H1 (cell line): ENCODE measurements at regions not wholly inside any gene's neighbourhood (a gene's known extent, or its start where the extent isn't known, plus 50 kb on each side); places are given as distances from the start of the nearest gene placed in this dataset.

Experiments
- CTCF ChIA-PET: fragments of 300-600 bp; sonication (Branson Sonifier 250); formaldehyde crosslinking; loops from one replicate; lab custom pipeline; 2021; ENCODE audit not compliant: partially characterized antibody; lab: Charles Lee
- POLR2A ChIA-PET: fragments of 300-600 bp; sonication (Branson Sonifier 250); formaldehyde crosslinking; loops from one replicate; lab custom pipeline; 2021; ENCODE audit warnings: inconsistent platforms; ENCODE audit not compliant: partially characterized antibody; lab: Charles Lee
- DNase-seq, 2 experiments: peaks; one replicate each; pipeline versions ENCODE4 v3.0.0 to v3.0.0-alpha.2; 2010 to 2022; ENCODE audit warnings: low spot score in 2 of 2, low read depth in 1 of 2, mixed read lengths in 1 of 2
- FAIRE-seq: peaks from 2 replicates; lab custom pipeline; 2011; peaks lifted over from hg19 to GRCh38; lab: Jason Lieb, UNC
- H2AFZ ChIP-seq: 2 replicates; pipeline ENCODE4 v1.8.1; 2012; ENCODE audit warnings: low read length, inconsistent platforms
- H2AK5ac ChIP-seq: 2 replicates; pipeline ENCODE4 v1.6.1; 2013; ENCODE audit warnings: low read depth, low read length
- H2BK120ac ChIP-seq: replicated peaks from 2 replicates; pipeline ENCODE3; 2013; ENCODE audit warnings: low read depth, low read length, inconsistent platforms
- H2BK12ac ChIP-seq: 2 replicates; pipeline ENCODE4 v1.6.1; 2013; ENCODE audit warnings: low read depth, low read length
- H2BK15ac ChIP-seq: 2 replicates; pipeline ENCODE4 v1.6.1; 2013; ENCODE audit warnings: low read length
- H2BK20ac ChIP-seq: 2 replicates; pipeline ENCODE4 v1.6.1; 2013; ENCODE audit warnings: low read length
- H2BK5ac ChIP-seq: 2 replicates; pipeline ENCODE4 v1.6.1; 2013; ENCODE audit warnings: low read depth, low read length
- H3K14ac ChIP-seq: 2 replicates; pipeline ENCODE4 v1.6.1; 2013; ENCODE audit warnings: inconsistent platforms; ENCODE audit not compliant: insufficient read length
- H3K18ac ChIP-seq: 2 replicates; pipeline ENCODE4 v1.6.1; 2013; ENCODE audit warnings: low read length; ENCODE audit errors: extremely low read depth
- H3K23ac ChIP-seq: 2 replicates; pipeline ENCODE4 v1.6.1; 2013; ENCODE audit warnings: inconsistent platforms; ENCODE audit not compliant: insufficient read length
- H3K23me2 ChIP-seq: 2 replicates; pipeline ENCODE4 v1.6.1; 2013; ENCODE audit warnings: low read depth, low read length
- H3K27ac ChIP-seq: 2 replicates; pipeline ENCODE4 v1.6.1; 2011; ENCODE audit warnings: low read depth, low read length, inconsistent platforms
- H3K27me3 ChIP-seq, 4 experiments: replicated peaks in 1 of 4; 1 replicate in 1 of 4; 2 replicates in 3 of 4; pipeline versions ENCODE4 v1.6.1 to v1.8.1; 2011 to 2013; ENCODE audit warnings: low read length in 3 of 4, mild to moderate bottlenecking in 3 of 4, inconsistent platforms in 2 of 4, mixed read lengths in 2 of 4, moderate library complexity in 1 of 4; ENCODE audit not compliant: control insufficient read depth in 3 of 4, insufficient read depth in 3 of 4; ENCODE audit errors: extremely low read depth in 1 of 4
- H3K36me3 ChIP-seq, 4 experiments: 2 replicates each; pipeline versions ENCODE4 v1.6.1 to v1.8.1; 2011 to 2013; ENCODE audit warnings: mild to moderate bottlenecking in 4 of 4, low read length in 3 of 4, moderate library complexity in 2 of 4, control low read depth in 1 of 4, inconsistent platforms in 1 of 4; ENCODE audit not compliant: insufficient read depth in 4 of 4, control insufficient read depth in 2 of 4
- H3K4ac ChIP-seq: replicated peaks from 2 replicates; pipeline ENCODE3; 2013; ENCODE audit warnings: low read length, low read depth, mixed read lengths, inconsistent platforms; ENCODE audit not compliant: insufficient read length
- H3K4me1 ChIP-seq, 4 experiments: replicated peaks in 1 of 4; 1 replicate in 1 of 4; 2 replicates in 3 of 4; pipeline versions ENCODE4 v1.6.1 to v1.8.1; 2011 to 2013; ENCODE audit warnings: low read length in 3 of 4, inconsistent platforms in 2 of 4, mixed read lengths in 1 of 4; ENCODE audit not compliant: insufficient read depth in 4 of 4, control insufficient read depth in 3 of 4
- H3K4me2 ChIP-seq, 2 experiments: 2 replicates each; pipeline versions ENCODE4 v1.6.1 to v1.8.1; 2011 to 2013; ENCODE audit warnings: low read depth in 2 of 2, low read length in 2 of 2, control low read depth in 1 of 2, inconsistent platforms in 1 of 2, mild to moderate bottlenecking in 1 of 2; ENCODE audit not compliant: insufficient read depth in 1 of 2
- H3K4me3 ChIP-seq, 4 experiments: fragments of 200-600, 300-600 bp in 1 of 4; sonication (generic), shearing (Covaris generic), sonication (Bioruptor Twin) in 1 of 4; 2 replicates each; pipeline versions ENCODE4 v1.5.1 to v1.8.1; 2011 to 2016; ENCODE audit warnings: low read length in 4 of 4, low read depth in 3 of 4, control low read depth in 2 of 4, inconsistent platforms in 2 of 4, mild to moderate bottlenecking in 2 of 4, mixed read lengths in 1 of 4, moderate library complexity in 1 of 4; ENCODE audit not compliant: insufficient read depth in 2 of 4; ENCODE audit errors: extremely low read depth in 1 of 4
- H3K56ac ChIP-seq: replicated peaks from 2 replicates; pipeline ENCODE3; 2013; ENCODE audit warnings: low read depth, mild to moderate bottlenecking, mixed read lengths, low read length, inconsistent platforms; ENCODE audit not compliant: insufficient read length
- H3K79me1 ChIP-seq: 2 replicates; pipeline ENCODE4 v1.6.1; 2013; ENCODE audit warnings: low read depth, low read length, control low read depth
- H3K79me2 ChIP-seq, 2 experiments: 2 replicates each; pipeline versions ENCODE4 v1.6.1 to v1.8.1; 2012 to 2013; ENCODE audit warnings: low read length in 2 of 2, mild to moderate bottlenecking in 2 of 2, inconsistent platforms in 1 of 2; ENCODE audit not compliant: insufficient read depth in 2 of 2, control insufficient read depth in 1 of 2
- H3K9ac ChIP-seq, 4 experiments: replicated peaks in 1 of 4; 1 replicate in 1 of 4; 2 replicates in 3 of 4; pipeline versions ENCODE4 v1.6.1 to v1.8.1; 2011 to 2013; ENCODE audit warnings: low read depth in 3 of 4, low read length in 3 of 4, control low read depth in 2 of 4, mild to moderate bottlenecking in 2 of 4, moderate library complexity in 2 of 4, inconsistent platforms in 1 of 4; ENCODE audit errors: extremely low read depth in 1 of 4
- H3K9me3 ChIP-seq, 2 experiments: 2 replicates each; pipeline versions ENCODE4 v1.6.1 to v1.8.1; 2012 to 2013; ENCODE audit warnings: mild to moderate bottlenecking in 2 of 2, moderate library complexity in 2 of 2, control low read depth in 1 of 2, inconsistent platforms in 1 of 2, low read depth in 1 of 2, low read length in 1 of 2, mixed read lengths in 1 of 2; ENCODE audit not compliant: insufficient read depth in 2 of 2
- H4K20me1 ChIP-seq, 2 experiments: replicated peaks in 1 of 2; 2 replicates each; pipeline versions ENCODE3 to v1.8.1; 2011 to 2013; ENCODE audit warnings: inconsistent platforms in 2 of 2, low read length in 2 of 2, mild to moderate bottlenecking in 1 of 2; ENCODE audit not compliant: insufficient read depth in 2 of 2, control insufficient read depth in 1 of 2
- H4K5ac ChIP-seq: 2 replicates; pipeline ENCODE4 v1.6.1; 2013; ENCODE audit warnings: low read length, low read depth, mixed read lengths, inconsistent platforms; ENCODE audit not compliant: insufficient read length
- H4K8ac ChIP-seq: 2 replicates; pipeline ENCODE4 v1.8.0; 2013; ENCODE audit warnings: mild to moderate bottlenecking, moderate library complexity, low read length, inconsistent platforms; ENCODE audit not compliant: insufficient read depth; ENCODE audit errors: extremely low read depth
- H4K91ac ChIP-seq: replicated peaks from 2 replicates; pipeline ENCODE3; 2013; ENCODE audit warnings: low read length, mixed read lengths, inconsistent platforms; ENCODE audit not compliant: insufficient read length
- EP300 ChIP-seq, 2 experiments: IDR thresholded peaks; 1 replicate in 1 of 2; 2 replicates in 1 of 2; pipeline ENCODE4 v1.6.1; 2011 to 2012; ENCODE audit warnings: low read depth in 2 of 2, low read length in 2 of 2, mild to moderate bottlenecking in 2 of 2, borderline replicate concordance in 1 of 2, inconsistent platforms in 1 of 2, moderate library complexity in 1 of 2
- RBBP5 ChIP-seq: IDR thresholded peaks from 2 replicates; pipeline ENCODE4 v1.7.1; 2012; ENCODE audit warnings: low read depth, mild to moderate bottlenecking, inconsistent platforms, low read length, moderate library complexity, borderline replicate concordance
- SIX5 ChIP-seq: IDR thresholded peaks from 2 replicates; pipeline ENCODE4 v1.6.1; 2011; ENCODE audit warnings: mild to moderate bottlenecking, low read depth, low read length
- TCF12 ChIP-seq: IDR thresholded peaks from 2 replicates; pipeline ENCODE4 v1.6.1; 2011; ENCODE audit warnings: low read depth, mild to moderate bottlenecking, low read length
- ZNF274 ChIP-seq: IDR thresholded peaks from 2 replicates; pipeline ENCODE4 v1.7.0; 2012; ENCODE audit warnings: low read length, borderline replicate concordance; ENCODE audit errors: extremely low read depth
- WGBS, 2 experiments: shearing (Covaris generic) in 1 of 2; methylation state at CpG; one replicate each; pipeline versions ENCODE4 v1.1.6 to v1.1.7; 2013 to 2015; ENCODE audit warnings: low lambda C conversion rate in 2 of 2, mixed read lengths in 2 of 2, inconsistent platforms in 1 of 2, low coverage in 1 of 2, missing lambda C conversion rate in 1 of 2; ENCODE audit not compliant: insufficient replicate concordance in 2 of 2, insufficient coverage in 1 of 2, insufficient read length in 1 of 2; ENCODE audit errors: extremely low coverage in 1 of 2, missing lambda C conversion rate in 1 of 2; 5-methylcytosine and 5-hydroxymethylcytosine counted together

GRCh38 chrX:13897566-13897965 lies 80.7 kb upstream of the GPM6B start:
- 91% methylated on average over 4 of the region's 4 CpGs; no CpG with 5 or more reads in 1 of the 2 experiments for WGBS, 2 experiments
- Histone ChIP-seq H3K18ac (no peak overlapping the region), H4K20me1 (no peaks in the 10 kb centered on the region), H3K36me3 (no peaks in the 10 kb centered on the region), H3K79me1 (no peaks in the 10 kb centered on the region), H3K4me1 (peaks cover 0 to 4% (median under 1%) of the 10 kb centered on the region in 4 experiments; a peak in 2 of 7 replicates), H3K14ac (no peak overlapping the region), H2BK12ac (no peak overlapping the region), H3K4me2 (no peak overlapping the region), H2AK5ac (no peak overlapping the region), H3K9me3 (no peaks in the 10 kb centered on the region), H3K27me3 (no peaks in the 10 kb centered on the region), H3K27ac (no peak overlapping the region), H3K9ac (no peak overlapping the region), H3K56ac (no peak overlapping the region), H2BK15ac (no peak overlapping the region), H3K4me3 (no peak overlapping the region), H2BK20ac (no peak overlapping the region), H2BK5ac (no peak overlapping the region), H2AFZ (no peak overlapping the region), H4K91ac (no peak overlapping the region), H2BK120ac (no peak overlapping the region), H3K23ac (no peak overlapping the region), H3K23me2 (no peaks in the 10 kb centered on the region), H4K5ac (no peak overlapping the region), H4K8ac (no peak overlapping the region), H3K4ac (no peak overlapping the region), H3K79me2 (peaks cover 0 to 89% of the 10 kb centered on the region in 2 experiments; a peak in 3 of 4 replicates)
- no peak for TF ChIP-seq EP300 (IDR thresholded peaks at IDR 0.05; ENCODE audit: borderline replicate concordance in 1 of 2, low read depth in 2 of 2, low read length in 2 of 2)
- no peak for TF ChIP-seq ZNF274
- TF ChIP-seq TCF12: no peak
- no peak for TF ChIP-seq RBBP5
- no peak for TF ChIP-seq SIX5
- CTCF ChIA-PET: interaction anchor here (0.6 to 1.9 kb wide), 7 partner anchors 9 to 140 kb away, joined by 3 to 5 read pairs (median 4); partner anchors contain the start of gene GEMIN8
- POLR2A ChIA-PET: no interaction called here
- no peak for FAIRE-seq
- DNase-seq: no peak
